ENCODE measurements at regions not wholly inside any gene's neighbourhood (a gene's known extent, or its start where the extent isn't known, plus 50 kb on each side); places are given as distances from the start of the nearest gene placed in this dataset.

- no peak for DNase-seq (ENCODE audit: low read depth)
Observed at GRCh38 chr11:42171046-42171445, 711.6 kb upstream of the LRRC4C start.

- no peak for DNase-seq (ENCODE audit: low read depth)
Observed at GRCh38 chr11:42172441-42172840, 713.0 kb upstream of the LRRC4C start.

GRCh38 chr11:42175203-42175602 lies 715.8 kb upstream of the LRRC4C start:
- DNase-seq (ENCODE audit: low read depth) = peak; percentile 31

GRCh38 chr11:42179216-42179615 lies 719.8 kb upstream of the LRRC4C start:
- no peak for DNase-seq (ENCODE audit: low read depth)

- DNase-seq (ENCODE audit: low read depth) = no peak
Observed at GRCh38 chr11:42195289-42196013, 736.0 kb upstream of the LRRC4C start.

GRCh38 chr11:42200311-42200710 lies 740.9 kb upstream of the LRRC4C start:
- DNase-seq (ENCODE audit: low read depth) = no peak

- DNase-seq (ENCODE audit: low read depth) = no peak
Observed at GRCh38 chr11:42201603-42202148, 742.2 kb upstream of the LRRC4C start.

- no peak for DNase-seq (ENCODE audit: low read depth)
Observed at GRCh38 chr11:42205518-42205917, 746.1 kb upstream of the LRRC4C start.

- DNase-seq (ENCODE audit: low read depth) = no peak
Observed at GRCh38 chr11:42225664-42226063, 766.2 kb upstream of the LRRC4C start.

- no peak for DNase-seq (ENCODE audit: low read depth)
Observed at GRCh38 chr11:42232673-42233072, 773.2 kb upstream of the LRRC4C start.

- peak; percentile 57 for DNase-seq (ENCODE audit: low read depth)
Observed at GRCh38 chr11:42234451-42234951, 775.0 kb upstream of the LRRC4C start.

GRCh38 chr11:42237701-42238235 lies 778.3 kb upstream of the LRRC4C start:
- peak; percentile 74 for DNase-seq (ENCODE audit: low read depth)

GRCh38 chr11:42239188-42239587 lies 779.7 kb upstream of the LRRC4C start:
- DNase-seq (ENCODE audit: low read depth) = peak; percentile 55

GRCh38 chr11:42243385-42243784 lies 783.9 kb upstream of the LRRC4C start:
- no peak for DNase-seq (ENCODE audit: low read depth)

- no peak for DNase-seq (ENCODE audit: low read depth)
Observed at GRCh38 chr11:42244376-42244775, 784.9 kb upstream of the LRRC4C start.

- no peak for DNase-seq (ENCODE audit: low read depth)
Observed at GRCh38 chr11:42249401-42249800, 789.9 kb upstream of the LRRC4C start.

- DNase-seq (ENCODE audit: low read depth) = no peak
Observed at GRCh38 chr11:42249956-42250355, 790.5 kb upstream of the LRRC4C start.

GRCh38 chr11:42251984-42252383 lies 792.5 kb upstream of the LRRC4C start:
- DNase-seq (ENCODE audit: low read depth) = peak; percentile 13

- no peak for DNase-seq (ENCODE audit: low read depth)
Observed at GRCh38 chr11:42253156-42253555, 793.7 kb upstream of the LRRC4C start.

- no peak for DNase-seq (ENCODE audit: low read depth)
Observed at GRCh38 chr11:42255906-42256305, 796.5 kb upstream of the LRRC4C start.

- no peak for DNase-seq (ENCODE audit: low read depth)
Observed at GRCh38 chr11:42257534-42257933, 798.1 kb upstream of the LRRC4C start.

- DNase-seq (ENCODE audit: low read depth) = no peak
Observed at GRCh38 chr11:42265072-42265471, 805.6 kb upstream of the LRRC4C start.

GRCh38 chr11:42271306-42271705 lies 811.9 kb upstream of the LRRC4C start:
- DNase-seq (ENCODE audit: low read depth) = no peak

Data from HT1080 (cell line).